OCI-LY1 (cell line): ENCODE measurements at regions not wholly inside any gene's neighbourhood (a gene's known extent, or its start where the extent isn't known, plus 50 kb on each side); places are given as distances from the start of the nearest gene placed in this dataset.
"Not testable (repeated sequence)": the region's sequence is repeated elsewhere in the genome, so short reads cannot be mapped to it uniquely, and the experiment has no call there.

Source experiments
- H2AFZ ChIP-seq: fragments of 200-600 bp; sonication (generic), shearing (Covaris generic); 2 replicates; pipeline ENCODE4 v1.6.0; 2014; ENCODE audit warnings: antibody characterized with exemption, mild to moderate bottlenecking, low read length
- H3F3A ChIP-seq: fragments of 200-600 bp; sonication (generic), shearing (Covaris generic); 2 replicates; pipeline ENCODE4 v1.6.0; 2014; ENCODE audit warnings: mild to moderate bottlenecking, antibody characterized with exemption, low read length, moderate library complexity; ENCODE audit not compliant: insufficient read depth
- H3K27ac ChIP-seq: fragments of 200-600 bp; sonication (generic); 2 replicates; pipeline ENCODE4 v1.5.1; 2014; ENCODE audit warnings: low read length, mixed run types, mild to moderate bottlenecking, low read depth; ENCODE audit not compliant: poor library complexity, severe bottlenecking
- H3K27me3 ChIP-seq: fragments of 200-600 bp; sonication (generic); 2 replicates; pipeline ENCODE4 v1.6.0; 2014; ENCODE audit warnings: antibody characterized with exemption, mild to moderate bottlenecking, low read length, moderate library complexity; ENCODE audit not compliant: insufficient read depth
- H3K36me3 ChIP-seq: fragments of 200-600 bp; sonication (generic); 2 replicates; pipeline ENCODE4 v1.6.1; 2014; ENCODE audit warnings: mild to moderate bottlenecking, antibody characterized with exemption, low read length, moderate library complexity, mixed read lengths; ENCODE audit not compliant: insufficient read depth
- H3K4me1 ChIP-seq: fragments of 200-600 bp; sonication (generic); 2 replicates; pipeline ENCODE4 v1.5.1; 2014; ENCODE audit warnings: mild to moderate bottlenecking, low read length, moderate library complexity; ENCODE audit not compliant: insufficient read depth, severe bottlenecking
- H3K4me2 ChIP-seq: fragments of 200-600 bp; sonication (generic), shearing (Covaris generic); 2 replicates; pipeline ENCODE4 v1.6.1; 2014; ENCODE audit warnings: low read length
- H3K4me3 ChIP-seq: fragments of 200-600 bp; sonication (generic); 2 replicates; pipeline ENCODE4 v1.5.1; 2014; ENCODE audit warnings: low read length, low read depth, mild to moderate bottlenecking, mixed read lengths; ENCODE audit not compliant: poor library complexity, severe bottlenecking
- H3K79me2 ChIP-seq: fragments of 200-600 bp; shearing (Covaris generic); 2 replicates; pipeline ENCODE4 v1.6.1; 2016; ENCODE audit warnings: mixed run types, low read length, mixed read lengths; ENCODE audit not compliant: insufficient read depth
- H3K9ac ChIP-seq: fragments of 200-600 bp; sonication (generic), shearing (Covaris generic); 2 replicates; pipeline ENCODE4 v1.6.1; 2014; ENCODE audit warnings: mild to moderate bottlenecking, low read length, mixed read lengths
- H3K9me2 ChIP-seq: fragments of 200-600 bp; sonication (generic), shearing (Covaris generic); 2 replicates; pipeline ENCODE4 v1.6.1; 2014; ENCODE audit warnings: low read depth, mild to moderate bottlenecking, low read length, mixed read lengths
- H3K9me3 ChIP-seq: fragments of 200-600 bp; shearing (Covaris generic); 2 replicates; pipeline ENCODE4 v1.6.1; 2014; ENCODE audit warnings: low read length, mixed read lengths
- H4K20me1 ChIP-seq: fragments of 200-600 bp; sonication (generic), shearing (Covaris generic); 2 replicates; pipeline ENCODE4 v1.6.0; 2016; ENCODE audit warnings: mild to moderate bottlenecking, low read length; ENCODE audit not compliant: insufficient read depth
- EZH2 ChIP-seq: fragments of 200-600 bp; sonication (generic), shearing (Covaris generic); IDR thresholded peaks from 2 replicates; pipeline ENCODE4 v1.8.0; 2017; ENCODE audit warnings: borderline replicate concordance, mixed run types, mild to moderate bottlenecking, antibody characterized with exemption, low read length, moderate library complexity, mixed read lengths
- TF ChIP-seq, protein P1 (sequence below): fragments of 200-600 bp; sonication (generic), shearing (Covaris generic); IDR thresholded peaks from 2 replicates; pipeline ENCODE4 v1.5.1; 2017; ENCODE audit warnings: mild to moderate bottlenecking, antibody characterized with exemption, low read length, moderate library complexity, mixed read lengths

- H3K27ac ChIP-seq, H3K79me2 ChIP-seq, H3K4me2 ChIP-seq, H3K9me3 ChIP-seq, H4K20me1 ChIP-seq, H3F3A ChIP-seq, H2AFZ ChIP-seq, H3K4me3 ChIP-seq, H3K9me2 ChIP-seq, H3K27me3 ChIP-seq, H3K9ac ChIP-seq, H3K4me1 ChIP-seq, H3K36me3 ChIP-seq: not testable (repeated sequence)
Observed at GRCh38 chrX:71822314-71822713, 59.2 kb downstream of the CXorf49B start.

DNA sequence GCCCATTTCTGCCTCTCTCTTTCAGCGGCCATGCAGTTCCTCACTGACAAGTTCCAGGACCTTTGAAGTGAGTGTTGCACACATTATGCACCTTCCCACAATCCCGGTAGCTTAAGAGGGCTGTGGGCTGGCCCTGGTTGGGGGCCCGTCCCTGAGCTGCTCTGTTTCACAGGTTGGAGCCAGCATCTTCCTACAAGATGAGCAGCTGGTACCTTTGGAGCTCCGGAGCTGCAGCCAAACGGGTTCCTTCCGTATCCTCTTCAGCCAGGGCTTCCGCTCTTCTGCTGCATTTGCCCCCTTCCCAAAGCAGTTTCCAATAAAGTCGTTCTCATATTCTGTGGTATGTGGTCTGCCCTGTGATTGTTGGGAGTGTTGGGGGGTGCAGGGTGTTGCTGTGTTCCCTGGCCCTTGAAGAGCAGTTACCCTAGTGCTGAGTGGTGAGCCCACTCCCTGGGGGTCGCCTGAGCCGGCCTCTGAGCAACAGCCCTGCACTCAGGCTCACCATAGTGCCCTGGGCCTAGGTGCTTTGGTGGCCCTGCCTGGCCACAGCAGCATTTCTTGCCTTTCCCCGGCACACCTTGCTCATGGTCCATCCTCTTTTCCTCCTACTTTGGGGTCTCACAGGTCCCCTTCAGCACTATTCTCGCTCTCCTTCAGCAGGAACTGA lies 60.4 kb downstream of the CXorf49B start:
- H3K79me2 ChIP-seq = no peaks in the 10 kb centered on the region
- no peaks in the 10 kb centered on the region for H3K9me2 ChIP-seq
- no peak overlapping the region for H3K4me2 ChIP-seq
- no peaks in the 10 kb centered on the region for H3K36me3 ChIP-seq
- H3K27ac ChIP-seq = no peak overlapping the region
- H3K4me1 ChIP-seq = no peaks in the 10 kb centered on the region
- H3K4me3 ChIP-seq = no peak overlapping the region
- H3K9me3 ChIP-seq = no peaks in the 10 kb centered on the region
- no peak overlapping the region for H2AFZ ChIP-seq
- H3K9ac ChIP-seq = no peak overlapping the region
- H4K20me1 ChIP-seq = no peaks in the 10 kb centered on the region
- no peak for TF ChIP-seq EZH2
- TF ChIP-seq, protein P1, sequence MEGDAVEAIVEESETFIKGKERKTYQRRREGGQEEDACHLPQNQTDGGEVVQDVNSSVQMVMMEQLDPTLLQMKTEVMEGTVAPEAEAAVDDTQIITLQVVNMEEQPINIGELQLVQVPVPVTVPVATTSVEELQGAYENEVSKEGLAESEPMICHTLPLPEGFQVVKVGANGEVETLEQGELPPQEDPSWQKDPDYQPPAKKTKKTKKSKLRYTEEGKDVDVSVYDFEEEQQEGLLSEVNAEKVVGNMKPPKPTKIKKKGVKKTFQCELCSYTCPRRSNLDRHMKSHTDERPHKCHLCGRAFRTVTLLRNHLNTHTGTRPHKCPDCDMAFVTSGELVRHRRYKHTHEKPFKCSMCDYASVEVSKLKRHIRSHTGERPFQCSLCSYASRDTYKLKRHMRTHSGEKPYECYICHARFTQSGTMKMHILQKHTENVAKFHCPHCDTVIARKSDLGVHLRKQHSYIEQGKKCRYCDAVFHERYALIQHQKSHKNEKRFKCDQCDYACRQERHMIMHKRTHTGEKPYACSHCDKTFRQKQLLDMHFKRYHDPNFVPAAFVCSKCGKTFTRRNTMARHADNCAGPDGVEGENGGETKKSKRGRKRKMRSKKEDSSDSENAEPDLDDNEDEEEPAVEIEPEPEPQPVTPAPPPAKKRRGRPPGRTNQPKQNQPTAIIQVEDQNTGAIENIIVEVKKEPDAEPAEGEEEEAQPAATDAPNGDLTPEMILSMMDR = no peak
- no peaks in the 10 kb centered on the region for H3K27me3 ChIP-seq
- H3F3A ChIP-seq = no peaks in the 10 kb centered on the region

DNA sequence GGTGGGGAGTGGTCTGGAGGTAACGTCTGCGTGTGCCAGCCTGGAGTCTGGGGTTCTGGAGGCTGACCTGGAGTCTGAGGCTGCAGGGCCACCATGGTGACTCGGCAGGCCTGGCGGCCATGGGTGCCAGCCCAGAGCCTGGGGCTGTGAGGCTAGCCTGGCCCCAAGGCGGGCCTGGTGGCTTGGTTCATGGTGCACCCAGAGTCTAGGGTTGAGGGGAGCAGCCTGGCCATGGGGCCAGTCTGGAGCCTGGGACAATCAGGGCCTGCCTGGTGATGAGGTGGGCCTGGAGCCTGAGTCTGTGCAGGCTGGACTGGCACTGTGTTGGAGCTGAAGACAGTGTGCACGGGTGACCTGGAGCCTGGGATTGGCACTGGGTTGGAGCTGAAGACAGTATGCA lies 64.9 kb downstream of the CXorf49B start:
- no peak for TF ChIP-seq EZH2
- TF ChIP-seq, protein P1 = no peak
- Histone ChIP-seq H2AFZ (no peak overlapping the region), H3K27me3 (no peaks in the 10 kb centered on the region), H3K9me2 (no peaks in the 10 kb centered on the region), H3K4me3 (no peak overlapping the region), H4K20me1 (no peaks in the 10 kb centered on the region), H3K9me3 (no peaks in the 10 kb centered on the region), H3F3A (no peaks in the 10 kb centered on the region), H3K36me3 (no peaks in the 10 kb centered on the region), H3K79me2 (no peaks in the 10 kb centered on the region), H3K9ac (no peak overlapping the region), H3K4me2 (no peak overlapping the region), H3K27ac (no peak overlapping the region), H3K4me1 (no peaks in the 10 kb centered on the region)

GRCh38 chrX:71838092-71838491 lies 72.6 kb upstream of the NHSL2 start:
- H3K4me2 ChIP-seq, H3F3A ChIP-seq, H3K9me2 ChIP-seq: not testable (repeated sequence)

More at GRCh38 chrX:71838092-71838491, 72.6 kb upstream of the NHSL2 start:
- H4K20me1 ChIP-seq, H3K9ac ChIP-seq, H2AFZ ChIP-seq, H3K27ac ChIP-seq, H3K4me1 ChIP-seq, H3K9me3 ChIP-seq, H3K79me2 ChIP-seq, H3K27me3 ChIP-seq, H3K4me3 ChIP-seq, H3K36me3 ChIP-seq: not testable (repeated sequence)
